ENCODE measurements at regions not wholly inside any gene's neighbourhood (a gene's known extent, or its start where the extent isn't known, plus 50 kb on each side); places are given as distances from the start of the nearest gene placed in this dataset.

- no peak for DNase-seq
- Histone ChIP-seq H3K36me3 (no peaks in the 10 kb centered on the region), H3K27me3 (no peaks in the 10 kb centered on the region), H3K4me1 (peaks cover 0 to 4% (median 1%) of the 10 kb centered on the region in 4 donors), H3K9me3 (peaks cover 5 to 13% (median 7%) of the 10 kb centered on the region in 4 donors), H3K4me3 (no peak overlapping the region), H3K27ac (no peak overlapping the region)
- intact Hi-C loops (cut with DNase I) = no loop called here
- 91 to 93% methylated on average over 2 of the region's 2 CpGs for WGBS, 2 donors
- TF ChIP-seq CTCF (IDR thresholded peaks at IDR 0.05) = no peak
- TF ChIP-seq POLR2AphosphoS5 (IDR thresholded peaks at IDR 0.05) = no peak
- no peak for TF ChIP-seq POLR2A (IDR thresholded peaks at IDR 0.05)
- TF ChIP-seq EP300 (IDR thresholded peaks at IDR 0.05) = no peak
Observed at GRCh38 chr6:22779062-22779461, 209.7 kb downstream of the HDGFL1 start.

- no peaks in the 10 kb centered on the region for H3K27me3 ChIP-seq
- peak overlapping the region in 2 of 4 donors; percentile 17 to 26 for H3K27ac ChIP-seq
- TF ChIP-seq CTCF (IDR thresholded peaks at IDR 0.05) = no peak
- no peak for TF ChIP-seq POLR2AphosphoS5 (IDR thresholded peaks at IDR 0.05)
- TF ChIP-seq POLR2A (IDR thresholded peaks at IDR 0.05) = no peak
- no peak for TF ChIP-seq EP300 (IDR thresholded peaks at IDR 0.05)
- no peaks in the 10 kb centered on the region for H3K36me3 ChIP-seq
- no peak overlapping the region for H3K4me3 ChIP-seq
- 59 to 64% methylated on average over 4 of the region's 4 CpGs for WGBS, 2 donors
- no peak for DNase-seq
- H3K9me3 ChIP-seq = peaks cover 0 to 5% (median 4%) of the 10 kb centered on the region in 4 donors
- H3K4me1 ChIP-seq = peaks cover 0 to 18% (median 12%) of the 10 kb centered on the region in 4 donors
- intact Hi-C loops (cut with DNase I) = no loop called here
Observed at GRCh38 chr6:22783931-22784330, 214.6 kb downstream of the HDGFL1 start.

GRCh38 chr6:22784601-22785410 lies 215.4 kb downstream of the HDGFL1 start:
- Histone ChIP-seq H3K27ac (peak overlapping the region in 2 of 4 donors; percentile 17 to 26), H3K4me1 (peaks cover 0 to 24% (median 19%) of the 10 kb centered on the region in 4 donors), H3K36me3 (no peaks in the 10 kb centered on the region), H3K27me3 (no peaks in the 10 kb centered on the region), H3K4me3 (no peak overlapping the region), H3K9me3 (no peaks in the 10 kb centered on the region)
- no peak for DNase-seq
- intact Hi-C loops (cut with DNase I) = no loop called here
- WGBS, 2 donors = 79 to 86% methylated on average over 12 of the region's 12 CpGs
- TF ChIP-seq POLR2AphosphoS5 (IDR thresholded peaks at IDR 0.05) = no peak
- no peak for TF ChIP-seq EP300 (IDR thresholded peaks at IDR 0.05)
- TF ChIP-seq POLR2A (IDR thresholded peaks at IDR 0.05) = no peak
- TF ChIP-seq CTCF (IDR thresholded peaks at IDR 0.05) = no peak

GRCh38 chr6:22788038-22788437 lies 218.7 kb downstream of the HDGFL1 start:
- no peak for DNase-seq
- intact Hi-C loops (cut with DNase I) = no loop called here
- WGBS, 2 donors = 75 to 86% methylated on average over 7 of the region's 7 CpGs
- TF ChIP-seq EP300 (IDR thresholded peaks at IDR 0.05) = no peak
- no peak for TF ChIP-seq POLR2A (IDR thresholded peaks at IDR 0.05)
- no peak for TF ChIP-seq POLR2AphosphoS5 (IDR thresholded peaks at IDR 0.05)
- TF ChIP-seq CTCF (IDR thresholded peaks at IDR 0.05) = no peak
- H3K9me3 ChIP-seq = no peaks in the 10 kb centered on the region
- no peaks in the 10 kb centered on the region for H3K36me3 ChIP-seq
- H3K27ac ChIP-seq = no peak overlapping the region
- no peaks in the 10 kb centered on the region for H3K27me3 ChIP-seq
- no peak overlapping the region for H3K4me3 ChIP-seq
- H3K4me1 ChIP-seq = peaks cover 0 to 24% (median 19%) of the 10 kb centered on the region in 4 donors

Data from sigmoid colon (tissue), 6 donors.